ENCODE measurements at regions not wholly inside any gene's neighbourhood (a gene's known extent, or its start where the extent isn't known, plus 50 kb on each side); places are given as distances from the start of the nearest gene placed in this dataset.

GRCh38 chr3:148585671-148586379 lies 111.9 kb upstream of the AGTR1 start:
- H3K27me3 Mint-ChIP-seq = no peaks in the 10 kb centered on the region
- no peaks in the 10 kb centered on the region for H3K36me3 Mint-ChIP-seq
- H3K9me3 Mint-ChIP-seq = peaks cover 2% of the 10 kb centered on the region
- no peaks in the 10 kb centered on the region for H3K4me1 Mint-ChIP-seq
- no peak overlapping the region for H3K27ac Mint-ChIP-seq
- DNase-seq = no peak
- no peak overlapping the region for H3K4me3 Mint-ChIP-seq

- Mint-ChIP-seq H3K36me3 (no peaks in the 10 kb centered on the region), H3K27ac (no peak overlapping the region), H3K4me3 (no peak overlapping the region), H3K4me1 (no peaks in the 10 kb centered on the region), H3K9me3 (no peaks in the 10 kb centered on the region), H3K27me3 (no peaks in the 10 kb centered on the region)
- DNase-seq = no peak
Observed at GRCh38 chr3:148588291-148588690, 109.4 kb upstream of the AGTR1 start.

GRCh38 chr3:148591525-148591924 lies 106.2 kb upstream of the AGTR1 start:
- H3K4me3 Mint-ChIP-seq = no peak overlapping the region
- H3K27me3 Mint-ChIP-seq = no peaks in the 10 kb centered on the region
- H3K4me1 Mint-ChIP-seq = no peaks in the 10 kb centered on the region
- no peak overlapping the region for H3K27ac Mint-ChIP-seq
- no peaks in the 10 kb centered on the region for H3K9me3 Mint-ChIP-seq
- DNase-seq = no peak
- no peaks in the 10 kb centered on the region for H3K36me3 Mint-ChIP-seq

- Mint-ChIP-seq H3K4me3 (no peak overlapping the region), H3K27ac (no peak overlapping the region), H3K4me1 (no peaks in the 10 kb centered on the region), H3K9me3 (no peaks in the 10 kb centered on the region), H3K27me3 (no peaks in the 10 kb centered on the region), H3K36me3 (no peaks in the 10 kb centered on the region)
- no peak for DNase-seq
Observed at GRCh38 chr3:148598619-148599018, 99.1 kb upstream of the AGTR1 start.

GRCh38 chr3:148599481-148599880 lies 98.2 kb upstream of the AGTR1 start:
- DNase-seq = no peak
- Mint-ChIP-seq H3K4me1 (no peaks in the 10 kb centered on the region), H3K36me3 (no peaks in the 10 kb centered on the region), H3K4me3 (no peak overlapping the region), H3K9me3 (no peaks in the 10 kb centered on the region), H3K27ac (no peak overlapping the region), H3K27me3 (no peaks in the 10 kb centered on the region)

- Mint-ChIP-seq H3K9me3 (no peaks in the 10 kb centered on the region), H3K27ac (no peak overlapping the region), H3K36me3 (no peaks in the 10 kb centered on the region), H3K27me3 (no peaks in the 10 kb centered on the region), H3K4me3 (no peak overlapping the region), H3K4me1 (no peaks in the 10 kb centered on the region)
- no peak for DNase-seq
Observed at GRCh38 chr3:148600440-148600839, 97.3 kb upstream of the AGTR1 start.

GRCh38 chr3:148600902-148601765 lies 96.6 kb upstream of the AGTR1 start:
- H3K27me3 Mint-ChIP-seq = no peaks in the 10 kb centered on the region
- H3K36me3 Mint-ChIP-seq = no peaks in the 10 kb centered on the region
- H3K9me3 Mint-ChIP-seq = no peaks in the 10 kb centered on the region
- H3K4me3 Mint-ChIP-seq = no peak overlapping the region
- H3K27ac Mint-ChIP-seq = no peak overlapping the region
- no peak for DNase-seq
- H3K4me1 Mint-ChIP-seq = no peaks in the 10 kb centered on the region

- no peak for DNase-seq
- Mint-ChIP-seq H3K36me3 (no peaks in the 10 kb centered on the region), H3K4me3 (no peak overlapping the region), H3K27me3 (no peaks in the 10 kb centered on the region), H3K9me3 (no peaks in the 10 kb centered on the region), H3K4me1 (no peaks in the 10 kb centered on the region), H3K27ac (no peak overlapping the region)
Observed at GRCh38 chr3:148601766-148602685, 95.7 kb upstream of the AGTR1 start.

- H3K27ac Mint-ChIP-seq = no peak overlapping the region
- no peaks in the 10 kb centered on the region for H3K27me3 Mint-ChIP-seq
- no peaks in the 10 kb centered on the region for H3K4me1 Mint-ChIP-seq
- no peaks in the 10 kb centered on the region for H3K36me3 Mint-ChIP-seq
- H3K9me3 Mint-ChIP-seq = no peaks in the 10 kb centered on the region
- H3K4me3 Mint-ChIP-seq = no peak overlapping the region
- DNase-seq = no peak
Observed at GRCh38 chr3:148604270-148605085, 93.2 kb upstream of the AGTR1 start.

GRCh38 chr3:148605521-148605920 lies 92.2 kb upstream of the AGTR1 start:
- H3K4me1 Mint-ChIP-seq = no peaks in the 10 kb centered on the region
- DNase-seq = no peak
- no peak overlapping the region for H3K4me3 Mint-ChIP-seq
- H3K9me3 Mint-ChIP-seq = no peaks in the 10 kb centered on the region
- H3K36me3 Mint-ChIP-seq = no peaks in the 10 kb centered on the region
- H3K27me3 Mint-ChIP-seq = no peaks in the 10 kb centered on the region
- H3K27ac Mint-ChIP-seq = no peak overlapping the region

GRCh38 chr3:148606979-148607378 lies 90.7 kb upstream of the AGTR1 start:
- Mint-ChIP-seq H3K9me3 (no peaks in the 10 kb centered on the region), H3K4me1 (no peaks in the 10 kb centered on the region), H3K4me3 (no peak overlapping the region), H3K27ac (no peak overlapping the region), H3K27me3 (no peaks in the 10 kb centered on the region), H3K36me3 (no peaks in the 10 kb centered on the region)
- DNase-seq = no peak

GRCh38 chr3:148607491-148607890 lies 90.2 kb upstream of the AGTR1 start:
- no peaks in the 10 kb centered on the region for H3K4me1 Mint-ChIP-seq
- no peaks in the 10 kb centered on the region for H3K36me3 Mint-ChIP-seq
- H3K27me3 Mint-ChIP-seq = no peaks in the 10 kb centered on the region
- H3K4me3 Mint-ChIP-seq = no peak overlapping the region
- no peaks in the 10 kb centered on the region for H3K9me3 Mint-ChIP-seq
- H3K27ac Mint-ChIP-seq = no peak overlapping the region
- DNase-seq = no peak

- Mint-ChIP-seq H3K9me3 (no peaks in the 10 kb centered on the region), H3K36me3 (no peaks in the 10 kb centered on the region), H3K27ac (no peak overlapping the region), H3K27me3 (no peaks in the 10 kb centered on the region), H3K4me1 (no peaks in the 10 kb centered on the region), H3K4me3 (no peak overlapping the region)
- no peak for DNase-seq
Observed at GRCh38 chr3:148612278-148612677, 85.4 kb upstream of the AGTR1 start.

- no peak for DNase-seq
- no peaks in the 10 kb centered on the region for H3K27me3 Mint-ChIP-seq
- H3K27ac Mint-ChIP-seq = no peak overlapping the region
- peaks cover 3% of the 10 kb centered on the region for H3K4me1 Mint-ChIP-seq
- peaks cover 4% of the 10 kb centered on the region for H3K9me3 Mint-ChIP-seq
- H3K4me3 Mint-ChIP-seq = no peak overlapping the region
- H3K36me3 Mint-ChIP-seq = no peaks in the 10 kb centered on the region
Observed at GRCh38 chr3:148615382-148615781, 82.3 kb upstream of the AGTR1 start.

Measured in activated naive CD8-positive, alpha-beta T cell treated with anti-CD3 and anti-CD28 coated beads for 36 hours (primary cell).